ENCODE measurements at regions not wholly inside any gene's neighbourhood (a gene's known extent, or its start where the extent isn't known, plus 50 kb on each side); places are given as distances from the start of the nearest gene placed in this dataset.

DNA sequence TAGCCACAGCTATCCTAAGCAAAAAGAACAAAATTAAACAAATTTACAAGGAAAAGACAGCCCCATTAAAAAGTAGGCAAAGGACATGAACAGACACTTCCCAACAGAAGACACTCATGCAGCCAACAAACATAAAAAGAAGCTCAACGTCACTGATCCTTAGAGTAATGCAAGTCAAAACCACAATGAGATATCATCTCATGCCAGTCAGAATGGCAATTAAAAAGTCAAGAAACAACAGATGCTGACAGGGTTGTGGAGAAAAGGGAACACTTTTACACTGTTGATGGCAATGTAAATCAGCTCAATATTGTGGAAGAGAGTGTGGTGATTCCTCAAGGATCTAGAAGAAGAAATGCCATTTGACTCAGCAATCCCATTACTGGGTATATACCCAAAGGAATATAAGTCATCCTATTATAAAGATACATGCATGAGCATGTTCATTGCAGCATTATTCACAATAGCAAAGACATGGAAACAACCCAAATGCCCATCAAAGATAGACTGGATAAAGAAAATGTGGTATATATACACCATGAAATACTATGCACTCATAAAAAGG is 163.0 kb upstream of the TET2 start:
- Histone ChIP-seq H4K20me1 (ENCODE audit: low read depth, low read length) (no peaks in the 10 kb centered on the region), H3K4me3 (ENCODE audit: insufficient read depth, low read length, poor library complexity, severe bottlenecking) (no peak overlapping the region), H3K36me3 (ENCODE audit: low read length) (no peaks in the 10 kb centered on the region), H3K4me2 (ENCODE audit: low read depth, low read length, poor library complexity, severe bottlenecking) (no peak overlapping the region), H2AFZ (ENCODE audit: low read depth, low read length, severe bottlenecking) (no peak overlapping the region), H3K27me3 (ENCODE audit: low read length) (no peaks in the 10 kb centered on the region), H3K27ac (ENCODE audit: low read depth, low read length) (no peak overlapping the region), H3K9me3 (ENCODE audit: insufficient read depth, low read length) (no peaks in the 10 kb centered on the region), H3F3A (ENCODE audit: insufficient read depth) (no peaks in the 10 kb centered on the region), H3K9me2 (replicated peaks; ENCODE audit: insufficient read depth, low read length) (no peaks in the 10 kb centered on the region), H3K79me2 (ENCODE audit: insufficient read depth, low read length) (no peaks in the 10 kb centered on the region), H3K9ac (ENCODE audit: low read length) (no peak overlapping the region)
- no peak for TF ChIP-seq EZH2phosphoT487 (conservative IDR thresholded peaks at IDR 0.05; ENCODE audit: low read length)
- TF ChIP-seq, protein P1, sequence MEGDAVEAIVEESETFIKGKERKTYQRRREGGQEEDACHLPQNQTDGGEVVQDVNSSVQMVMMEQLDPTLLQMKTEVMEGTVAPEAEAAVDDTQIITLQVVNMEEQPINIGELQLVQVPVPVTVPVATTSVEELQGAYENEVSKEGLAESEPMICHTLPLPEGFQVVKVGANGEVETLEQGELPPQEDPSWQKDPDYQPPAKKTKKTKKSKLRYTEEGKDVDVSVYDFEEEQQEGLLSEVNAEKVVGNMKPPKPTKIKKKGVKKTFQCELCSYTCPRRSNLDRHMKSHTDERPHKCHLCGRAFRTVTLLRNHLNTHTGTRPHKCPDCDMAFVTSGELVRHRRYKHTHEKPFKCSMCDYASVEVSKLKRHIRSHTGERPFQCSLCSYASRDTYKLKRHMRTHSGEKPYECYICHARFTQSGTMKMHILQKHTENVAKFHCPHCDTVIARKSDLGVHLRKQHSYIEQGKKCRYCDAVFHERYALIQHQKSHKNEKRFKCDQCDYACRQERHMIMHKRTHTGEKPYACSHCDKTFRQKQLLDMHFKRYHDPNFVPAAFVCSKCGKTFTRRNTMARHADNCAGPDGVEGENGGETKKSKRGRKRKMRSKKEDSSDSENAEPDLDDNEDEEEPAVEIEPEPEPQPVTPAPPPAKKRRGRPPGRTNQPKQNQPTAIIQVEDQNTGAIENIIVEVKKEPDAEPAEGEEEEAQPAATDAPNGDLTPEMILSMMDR (IDR thresholded peaks at IDR 0.05; ENCODE audit: insufficient read depth, low read length, poor library complexity, severe bottlenecking): no peak

DNA sequence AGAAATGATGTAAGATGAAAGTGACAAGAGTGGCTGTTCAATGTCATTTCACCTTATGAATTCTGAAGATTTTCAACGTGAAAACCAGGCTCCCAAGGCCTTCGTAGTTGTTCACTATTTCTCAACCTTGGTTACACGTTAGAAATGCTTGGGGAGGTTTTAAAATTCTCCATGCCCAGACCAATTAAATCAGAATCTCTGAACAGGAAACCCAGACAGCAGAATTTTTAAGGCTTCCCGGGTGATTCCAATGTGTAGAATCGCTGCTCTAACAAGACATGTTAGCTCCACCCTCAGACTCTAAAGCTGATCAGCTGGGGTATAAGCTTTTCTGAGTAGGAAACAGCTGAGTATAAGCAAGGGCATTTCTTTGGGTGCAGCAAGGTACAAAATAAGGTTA is 160.4 kb upstream of the TET2 start:
- H3F3A ChIP-seq (ENCODE audit: insufficient read depth): no peaks in the 10 kb centered on the region
- H4K20me1 ChIP-seq (ENCODE audit: low read depth, low read length): no peaks in the 10 kb centered on the region
- no peaks in the 10 kb centered on the region for H3K27me3 ChIP-seq (ENCODE audit: low read length)
- H3K27ac ChIP-seq (ENCODE audit: low read depth, low read length): no peak overlapping the region
- no peak overlapping the region for H2AFZ ChIP-seq (ENCODE audit: low read depth, low read length, severe bottlenecking)
- H3K9me2 ChIP-seq (replicated peaks; ENCODE audit: insufficient read depth, low read length): no peaks in the 10 kb centered on the region
- no peak overlapping the region for H3K4me2 ChIP-seq (ENCODE audit: low read depth, low read length, poor library complexity, severe bottlenecking)
- H3K79me2 ChIP-seq (ENCODE audit: insufficient read depth, low read length): no peaks in the 10 kb centered on the region
- H3K9me3 ChIP-seq (ENCODE audit: insufficient read depth, low read length): no peaks in the 10 kb centered on the region
- no peak for TF ChIP-seq EZH2phosphoT487 (conservative IDR thresholded peaks at IDR 0.05; ENCODE audit: low read length)
- TF ChIP-seq, protein P1 (IDR thresholded peaks at IDR 0.05; ENCODE audit: insufficient read depth, low read length, poor library complexity, severe bottlenecking): no peak
- H3K9ac ChIP-seq (ENCODE audit: low read length): no peak overlapping the region
- no peaks in the 10 kb centered on the region for H3K36me3 ChIP-seq (ENCODE audit: low read length)
- H3K4me3 ChIP-seq (ENCODE audit: insufficient read depth, low read length, poor library complexity, severe bottlenecking): no peak overlapping the region

- H3K9me2 ChIP-seq (replicated peaks; ENCODE audit: insufficient read depth, low read length): no peaks in the 10 kb centered on the region
- no peaks in the 10 kb centered on the region for H3K36me3 ChIP-seq (ENCODE audit: low read length)
- H3K9ac ChIP-seq (ENCODE audit: low read length): no peak overlapping the region
- no peaks in the 10 kb centered on the region for H3K9me3 ChIP-seq (ENCODE audit: insufficient read depth, low read length)
- no peaks in the 10 kb centered on the region for H3K27me3 ChIP-seq (ENCODE audit: low read length)
- no peaks in the 10 kb centered on the region for H3K79me2 ChIP-seq (ENCODE audit: insufficient read depth, low read length)
- no peaks in the 10 kb centered on the region for H4K20me1 ChIP-seq (ENCODE audit: low read depth, low read length)
- TF ChIP-seq, protein P1 (IDR thresholded peaks at IDR 0.05; ENCODE audit: insufficient read depth, low read length, poor library complexity, severe bottlenecking): no peak
- TF ChIP-seq EZH2phosphoT487 (conservative IDR thresholded peaks at IDR 0.05; ENCODE audit: low read length): no peak
- no peak overlapping the region for H3K4me3 ChIP-seq (ENCODE audit: insufficient read depth, low read length, poor library complexity, severe bottlenecking)
- H3K27ac ChIP-seq (ENCODE audit: low read depth, low read length): no peak overlapping the region
- no peak overlapping the region for H3K4me2 ChIP-seq (ENCODE audit: low read depth, low read length, poor library complexity, severe bottlenecking)
- no peak overlapping the region for H2AFZ ChIP-seq (ENCODE audit: low read depth, low read length, severe bottlenecking)
- H3F3A ChIP-seq (ENCODE audit: insufficient read depth): no peaks in the 10 kb centered on the region
These were observed 157.3 kb upstream of the TET2 start for GRCh38 chr4:104989371-104989770.

Measured in SU-DHL-6 (cell line).